LNCaP clone FGC (cell line): ENCODE measurements at regions not wholly inside any gene's neighbourhood (a gene's known extent, or its start where the extent isn't known, plus 50 kb on each side); places are given as distances from the start of the nearest gene placed in this dataset.

Experiments used
- DNase-seq: peaks from one replicate; pipeline ENCODE4 v3.0.0-alpha.2; 2011; ENCODE audit warnings: low read depth
- H3K4me3 ChIP-seq: 2 replicates; pipeline ENCODE4 v1.5.1; 2011; ENCODE audit warnings: mild to moderate bottlenecking, low read depth, low read length, control low read depth
- TF ChIP-seq, protein P1 (sequence below): IDR thresholded peaks from 2 replicates; pipeline ENCODE4 v1.5.1; 2012; ENCODE audit warnings: mild to moderate bottlenecking; ENCODE audit not compliant: control insufficient read depth, insufficient read depth; ENCODE audit errors: extremely low read depth

DNA sequence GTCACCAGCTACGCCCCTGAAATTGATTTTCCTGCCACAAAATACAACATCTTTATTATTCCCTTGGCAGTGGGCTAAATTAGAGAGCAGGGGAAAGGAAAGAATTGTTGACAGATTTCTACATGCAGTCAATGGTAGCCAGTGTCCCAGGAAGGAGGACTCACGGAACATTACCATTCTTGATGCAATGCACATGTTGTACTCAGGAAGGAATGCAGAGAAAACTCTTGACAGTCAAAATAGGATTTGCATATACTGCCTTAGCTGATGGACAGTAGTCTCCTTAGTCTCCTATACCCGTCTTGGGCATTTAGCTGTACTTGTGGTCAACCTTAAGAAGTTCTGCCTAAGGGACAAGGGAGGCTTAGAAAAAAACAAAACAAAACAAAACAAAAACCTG, 158.0 kb upstream of the GYPA start:
- TF ChIP-seq, protein P1, sequence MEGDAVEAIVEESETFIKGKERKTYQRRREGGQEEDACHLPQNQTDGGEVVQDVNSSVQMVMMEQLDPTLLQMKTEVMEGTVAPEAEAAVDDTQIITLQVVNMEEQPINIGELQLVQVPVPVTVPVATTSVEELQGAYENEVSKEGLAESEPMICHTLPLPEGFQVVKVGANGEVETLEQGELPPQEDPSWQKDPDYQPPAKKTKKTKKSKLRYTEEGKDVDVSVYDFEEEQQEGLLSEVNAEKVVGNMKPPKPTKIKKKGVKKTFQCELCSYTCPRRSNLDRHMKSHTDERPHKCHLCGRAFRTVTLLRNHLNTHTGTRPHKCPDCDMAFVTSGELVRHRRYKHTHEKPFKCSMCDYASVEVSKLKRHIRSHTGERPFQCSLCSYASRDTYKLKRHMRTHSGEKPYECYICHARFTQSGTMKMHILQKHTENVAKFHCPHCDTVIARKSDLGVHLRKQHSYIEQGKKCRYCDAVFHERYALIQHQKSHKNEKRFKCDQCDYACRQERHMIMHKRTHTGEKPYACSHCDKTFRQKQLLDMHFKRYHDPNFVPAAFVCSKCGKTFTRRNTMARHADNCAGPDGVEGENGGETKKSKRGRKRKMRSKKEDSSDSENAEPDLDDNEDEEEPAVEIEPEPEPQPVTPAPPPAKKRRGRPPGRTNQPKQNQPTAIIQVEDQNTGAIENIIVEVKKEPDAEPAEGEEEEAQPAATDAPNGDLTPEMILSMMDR, result no peak
- no peak for DNase-seq
- H3K4me3 ChIP-seq, result no peak overlapping the region

DNA sequence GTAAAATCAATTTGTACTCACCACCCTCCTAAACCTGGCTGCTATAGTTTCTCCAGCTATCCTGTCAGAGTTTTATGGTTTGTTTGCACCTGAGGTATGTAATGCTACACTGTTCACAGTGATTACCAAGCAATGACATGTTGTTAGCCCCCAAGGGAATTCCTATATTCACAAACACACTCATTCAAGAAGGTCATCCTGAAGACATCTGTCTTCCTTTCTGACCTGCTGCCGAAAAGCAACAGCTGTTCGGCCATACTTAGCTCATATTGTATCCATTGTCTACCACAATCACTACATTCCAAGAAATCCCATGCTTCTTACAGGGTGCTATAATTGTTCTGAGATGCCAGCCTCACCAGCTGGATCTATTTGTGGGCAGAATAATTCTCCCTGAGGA, 160.1 kb upstream of the GYPA start:
- H3K4me3 ChIP-seq, result no peak overlapping the region
- TF ChIP-seq, protein P1, result no peak
- DNase-seq, result no peak

DNA sequence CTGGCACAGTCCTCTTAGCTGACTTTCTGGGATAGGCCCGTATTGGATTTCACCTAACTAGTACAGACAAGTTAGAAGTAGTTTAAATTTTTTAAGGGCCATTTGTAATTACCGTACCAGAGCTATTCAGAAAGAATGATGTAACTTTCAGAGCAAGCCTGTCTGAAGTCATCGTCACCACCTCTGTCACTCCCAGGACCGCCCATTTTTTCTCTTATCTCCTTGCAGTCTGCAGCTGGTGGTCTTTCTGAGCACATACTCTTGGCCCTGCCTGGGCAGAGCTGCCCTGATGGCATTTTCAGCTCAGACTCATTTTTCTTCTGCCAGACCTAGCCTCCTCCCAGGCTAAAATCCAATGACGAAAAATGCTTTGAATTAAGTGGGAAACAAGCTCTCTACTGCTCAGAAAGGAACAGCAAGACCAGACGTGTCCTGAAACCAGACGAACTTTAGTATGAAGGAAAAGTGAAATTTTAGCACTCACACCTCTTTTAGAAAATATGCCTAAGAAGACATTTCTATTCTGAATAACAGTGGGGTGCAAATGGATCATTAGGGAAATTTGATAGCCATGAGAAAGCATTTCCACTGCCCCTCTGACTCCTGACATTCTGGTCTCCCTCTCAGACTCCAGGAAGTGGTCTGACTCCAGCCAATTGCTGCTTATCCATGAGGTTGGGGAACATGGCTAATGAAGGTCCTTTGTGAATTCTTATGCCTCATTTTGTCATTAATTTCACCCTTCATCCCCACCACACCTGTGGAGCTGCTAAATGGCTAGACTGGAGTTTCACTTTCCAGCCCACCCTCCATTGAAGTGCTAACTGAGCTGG, 162.4 kb upstream of the GYPA start:
- TF ChIP-seq, protein P1, result no peak
- H3K4me3 ChIP-seq, result no peak overlapping the region
- DNase-seq, result no peak

DNA sequence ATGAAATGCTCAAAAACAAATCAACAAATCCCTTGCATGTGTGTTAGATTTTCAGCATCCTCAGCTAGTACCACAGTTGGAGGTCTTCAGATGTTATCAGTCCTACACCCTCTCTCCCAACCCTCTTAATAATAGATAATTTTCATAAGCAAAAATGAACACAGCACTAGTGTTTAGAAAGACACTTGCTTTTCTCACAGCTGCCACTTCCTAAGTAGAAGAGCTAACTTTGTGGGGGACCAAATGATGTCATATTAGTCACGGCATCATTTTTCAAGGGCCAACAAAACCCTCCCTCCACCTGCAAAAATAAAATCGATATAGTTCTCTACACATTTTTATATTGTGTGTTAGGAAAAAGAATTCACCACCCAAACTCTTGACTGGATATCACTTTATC, 163.5 kb upstream of the GYPA start:
- DNase-seq, result no peak
- TF ChIP-seq, protein P1, result no peak
- no peak overlapping the region for H3K4me3 ChIP-seq

DNA sequence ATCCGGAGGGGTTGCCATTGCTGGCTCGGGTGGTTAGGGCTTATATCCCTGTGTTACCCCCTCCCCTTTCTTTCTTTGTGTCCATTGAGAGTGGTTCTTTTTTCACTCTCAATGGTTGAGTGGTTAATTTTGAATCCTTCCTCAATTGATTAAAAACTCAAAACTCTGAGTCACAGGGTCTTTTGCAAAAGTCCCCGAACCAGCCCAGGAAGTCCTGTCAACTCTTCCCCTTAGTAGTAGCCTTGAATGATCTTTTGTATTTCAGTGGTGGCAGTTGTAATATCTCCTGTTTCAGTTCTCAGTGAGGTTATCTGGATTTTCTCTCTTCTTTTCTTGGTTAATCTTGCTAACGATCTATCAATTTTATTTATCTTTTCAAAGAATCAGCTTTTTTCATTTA, 170.0 kb upstream of the GYPA start:
- no peak overlapping the region for H3K4me3 ChIP-seq
- TF ChIP-seq, protein P1, result no peak
- DNase-seq, result no peak

DNA sequence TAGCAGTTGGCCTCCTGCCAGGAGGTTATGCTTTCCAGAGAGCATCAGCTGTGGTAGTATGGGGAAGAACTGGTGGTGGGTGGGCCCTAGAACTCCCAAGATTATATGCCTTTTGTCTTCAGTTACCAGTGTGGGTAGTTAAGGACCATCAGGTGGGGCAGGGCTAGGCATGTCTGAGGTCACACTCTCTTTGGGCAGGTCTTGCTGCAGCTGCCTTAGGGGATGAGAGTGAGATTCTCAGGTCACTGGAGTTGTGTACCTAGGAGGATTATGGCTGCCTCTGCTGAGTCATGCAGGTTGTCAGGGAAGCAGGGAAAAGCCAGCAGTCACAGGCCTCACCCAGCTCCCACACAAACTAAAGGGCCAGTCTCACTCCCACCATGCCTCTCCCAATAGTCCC, 172.9 kb upstream of the GYPA start:
- TF ChIP-seq, protein P1, result no peak
- no peak for DNase-seq
- no peak overlapping the region for H3K4me3 ChIP-seq

DNA sequence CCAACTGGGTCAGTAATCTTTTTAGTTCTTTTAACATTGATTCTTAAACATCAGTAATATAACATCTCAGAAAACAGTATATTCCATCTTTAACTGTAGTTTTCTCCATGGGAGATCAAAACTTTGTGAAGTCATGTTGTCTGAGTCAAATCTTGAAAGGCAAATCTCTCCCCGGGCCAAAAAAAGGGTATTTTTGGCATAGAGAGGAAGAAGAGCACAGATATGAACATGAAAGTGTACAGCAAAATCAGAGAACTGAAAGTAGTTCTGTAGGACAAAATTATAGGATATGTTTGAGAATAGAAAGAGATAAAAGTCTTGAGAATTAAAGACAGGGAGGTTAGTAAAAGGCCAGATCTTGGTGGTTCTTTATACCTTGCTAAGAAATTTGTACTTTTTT, 176.4 kb upstream of the GYPA start:
- H3K4me3 ChIP-seq, result no peak overlapping the region
- TF ChIP-seq, protein P1, result no peak
- DNase-seq, result no peak
